Smooth muscle cell (in vitro differentiated cells): ENCODE measurements at regions not wholly inside any gene's neighbourhood (a gene's known extent, or its start where the extent isn't known, plus 50 kb on each side); places are given as distances from the start of the nearest gene placed in this dataset. TPM values are rescaled to one million over a fixed set of nuclear protein-coding genes. Genes with fewer than 3 reads are reported as not detected.

ENCODE experiments used
- DNase-seq: peaks from one replicate; lab custom pipeline; 2025; ENCODE audit not compliant: unreplicated experiment; lab: John Stamatoyannopoulos, UW
- H2AFZ ChIP-seq: fragments of 200-600 bp; sonication (generic); 2 replicates; pipeline ENCODE4 v1.6.0; 2016; ENCODE audit warnings: antibody characterized with exemption, low read depth, mild to moderate bottlenecking
- H3F3A ChIP-seq: fragments of 200-600 bp; sonication (generic); 2 replicates; pipeline ENCODE4 v1.6.0; 2017; ENCODE audit warnings: antibody characterized with exemption, low read depth
- H3K27ac ChIP-seq: fragments of 200-600 bp; sonication (generic); 2 replicates; pipeline ENCODE4 v1.5.1; 2016; ENCODE audit warnings: low read depth, mild to moderate bottlenecking
- H3K27me3 ChIP-seq: fragments of 200-600 bp; sonication (generic); 2 replicates; pipeline ENCODE4 v1.6.1; 2016; ENCODE audit warnings: low read depth, mild to moderate bottlenecking
- H3K36me3 ChIP-seq: fragments of 200-600 bp; sonication (generic); 2 replicates; pipeline ENCODE4 v1.5.1; 2016; ENCODE audit warnings: low read depth
- H3K4me1 ChIP-seq: fragments of 200-600 bp; sonication (generic); 2 replicates; pipeline ENCODE4 v1.5.1; 2016; ENCODE audit warnings: low read depth
- H3K4me2 ChIP-seq: fragments of 200-600 bp; sonication (generic); 2 replicates; pipeline ENCODE4 v1.6.0; 2016; ENCODE audit warnings: mild to moderate bottlenecking
- H3K4me3 ChIP-seq: fragments of 200-600 bp; sonication (generic); 2 replicates; pipeline ENCODE4 v1.5.1; 2016; ENCODE audit warnings: mild to moderate bottlenecking
- H3K79me2 ChIP-seq: fragments of 200-600 bp; sonication (generic); 2 replicates; pipeline ENCODE4 v1.6.0; 2016; ENCODE audit warnings: low read depth, mild to moderate bottlenecking
- H3K9ac ChIP-seq: fragments of 200-600 bp; sonication (generic); 2 replicates; pipeline ENCODE4 v1.6.0; 2016; ENCODE audit warnings: low read depth
- H3K9me3 ChIP-seq: fragments of 200-600 bp; sonication (generic); replicated peaks from 2 replicates; pipeline ENCODE4 v1.5.1; 2016; ENCODE audit warnings: low read depth
- H4K20me1 ChIP-seq: fragments of 200-600 bp; sonication (generic); 2 replicates; pipeline ENCODE4 v1.6.0; 2016; ENCODE audit warnings: low read depth
- CTCF ChIP-seq: fragments of 200-600 bp; sonication (generic); IDR thresholded peaks from 2 replicates; pipeline ENCODE4 v1.5.1; 2017; ENCODE audit warnings: borderline replicate concordance, mild to moderate bottlenecking, antibody characterized with exemption; ENCODE audit not compliant: insufficient read depth, poor library complexity, severe bottlenecking
- WGBS: methylation state at CpG from one replicate; pipeline ENCODE4 v1.1.7; 2016; ENCODE audit warnings: low lambda C conversion rate; 5-methylcytosine and 5-hydroxymethylcytosine counted together
- small RNA-seq: library from RNA; depleted of rRNA; stranded (forward); fragments of <200 nt; gene quantifications from one replicate; pipeline ENCODE3, GENCODE V24; 2014

- DNase-seq, result no peak
Observed at GRCh38 chr7:69545175-69545574, 53.1 kb upstream of the AUTS2 start.

More at GRCh38 chr7:69545175-69545574, 53.1 kb upstream of the AUTS2 start:
- H3F3A ChIP-seq, result no peaks in the 10 kb centered on the region
- H3K4me3 ChIP-seq, result no peak overlapping the region
- no peak for TF ChIP-seq CTCF
- H3K27ac ChIP-seq, result no peak overlapping the region
- H3K9ac ChIP-seq, result no peak overlapping the region
- H3K4me1 ChIP-seq, result no peaks in the 10 kb centered on the region
- H3K36me3 ChIP-seq, result no peaks in the 10 kb centered on the region
- no peak overlapping the region for H2AFZ ChIP-seq
- H4K20me1 ChIP-seq, result no peaks in the 10 kb centered on the region
- H3K9me3 ChIP-seq, result no peaks in the 10 kb centered on the region
- no peak overlapping the region for H3K4me2 ChIP-seq
- WGBS, result 84% methylated on average over 1 of the region's 1 CpG
- H3K79me2 ChIP-seq, result no peaks in the 10 kb centered on the region
- H3K27me3 ChIP-seq, result peaks cover 12% of the 10 kb centered on the region

Small RNA genes in the stretch of these regions (small RNA-seq; reads per million reads assigned to genes)
- not detected for gene MTATP6P21
- gene RF00019, result not detected
- not detected for gene RNA5SP231
- not detected for gene RNU6-229P
- not detected for gene RNU6-832P
